Natural killer cell (primary cell): ENCODE measurements at regions not wholly inside any gene's neighbourhood (a gene's known extent, or its start where the extent isn't known, plus 50 kb on each side); places are given as distances from the start of the nearest gene placed in this dataset.

Experiments used
- ATAC-seq, 3 donors: fragments of 150-1000 bp in 2 of 3; fragments of 200-7000 bp in 1 of 3; cut with Tn5 transposase; 1 replicate in 1 of 3; 2 replicates in 2 of 3; pipeline ENCODE4 v1.10.0; 2021; ENCODE audit warnings: mild to moderate bottlenecking in 2 of 3, moderate library complexity in 2 of 3
- DNase-seq, 2 donors: peaks; one replicate each; pipeline versions ENCODE4 v3.0.0 to v3.0.0-alpha.2; 2013 to 2021; ENCODE audit warnings: mixed read lengths in 1 of 2
- H3K27ac ChIP-seq: one replicate; pipeline ENCODE4 v1.5.1; 2013; ENCODE audit warnings: mild to moderate bottlenecking, low read length
- H3K27me3 ChIP-seq: one replicate; pipeline ENCODE4 v1.6.1; 2013; ENCODE audit warnings: low read length; ENCODE audit not compliant: control insufficient read depth, insufficient read depth
- H3K36me3 ChIP-seq: one replicate; pipeline ENCODE4 v1.6.1; 2013; ENCODE audit warnings: low read length; ENCODE audit not compliant: control insufficient read depth, insufficient read depth
- H3K4me1 ChIP-seq: one replicate; pipeline ENCODE4 v1.6.1; 2013; ENCODE audit warnings: low read length; ENCODE audit not compliant: control insufficient read depth, insufficient read depth
- H3K4me3 ChIP-seq: one replicate; pipeline ENCODE4 v1.5.1; 2013; ENCODE audit warnings: low read length
- H3K9me3 ChIP-seq: one replicate; pipeline ENCODE4 v1.6.1; 2013; ENCODE audit warnings: low read length; ENCODE audit not compliant: control insufficient read depth, insufficient read depth
- H3K27ac Mint-ChIP-seq, 2 donors: one replicate each; pipeline ENCODE4 v1.8.0; 2022; ENCODE audit warnings: mild to moderate bottlenecking in 2 of 2, mixed read lengths in 2 of 2, moderate library complexity in 1 of 2
- H3K27me3 Mint-ChIP-seq, 2 donors: one replicate each; pipeline ENCODE4 v1.8.0; 2022; ENCODE audit warnings: low read depth in 2 of 2, mixed read lengths in 2 of 2
- H3K36me3 Mint-ChIP-seq: one replicate; pipeline ENCODE4 v1.8.0; 2022; ENCODE audit warnings: mixed read lengths
- H3K4me1 Mint-ChIP-seq, 2 donors: one replicate each; pipeline ENCODE4 v1.8.0; 2022; ENCODE audit warnings: mixed read lengths in 2 of 2
- H3K4me3 Mint-ChIP-seq: one replicate; pipeline ENCODE4 v1.8.0; 2022; ENCODE audit warnings: mild to moderate bottlenecking, moderate library complexity, mixed read lengths
- H3K9me3 Mint-ChIP-seq, 2 donors: one replicate each; pipeline ENCODE4 v1.8.0; 2022; ENCODE audit warnings: mixed read lengths in 2 of 2
- CTCF ChIP-seq: fragments of 200-600 bp; IDR thresholded peaks from one replicate; pipeline ENCODE4 v1.8.0; 2022; ENCODE audit warnings: antibody characterized with exemption
- WGBS: methylation state at CpG from one replicate; pipeline ENCODE4 v1.1.7; 2013; ENCODE audit warnings: missing lambda C conversion rate; ENCODE audit not compliant: insufficient coverage; 5-methylcytosine and 5-hydroxymethylcytosine counted together
- intact Hi-C: fragments of 100-400 bp; cut with micrococcal nuclease; formaldehyde crosslinking; loops from one replicate; pipeline ENCODE4 v1.14.2; 2022

GRCh38 chr2:106976548-106976947, 90.6 kb upstream of the ST6GAL2 start:
- H3K4me1 ChIP-seq: no peaks in the 10 kb centered on the region
- no peaks in the 10 kb centered on the region for H3K36me3 ChIP-seq
- H3K4me3 ChIP-seq: no peak overlapping the region
- Mint-ChIP-seq H3K4me3 (no peak overlapping the region), H3K9me3 (peaks cover 2 to 4% of the 10 kb centered on the region in 2 donors), H3K27me3 (no peaks in the 10 kb centered on the region), H3K4me1 (no peaks in the 10 kb centered on the region), H3K27ac (no peak overlapping the region), H3K36me3 (no peaks in the 10 kb centered on the region)
- H3K27ac ChIP-seq: no peak overlapping the region
- ATAC-seq (no peak), DNase-seq (no peak)
- intact Hi-C loops: no loop called here
- 73% methylated on average over 6 of the region's 6 CpGs for WGBS
- no peaks in the 10 kb centered on the region for H3K27me3 ChIP-seq
- no peak for TF ChIP-seq CTCF
- H3K9me3 ChIP-seq: peaks cover 3% of the 10 kb centered on the region

GRCh38 chr2:106977717-106978116, 91.8 kb upstream of the ST6GAL2 start:
- no peak for ATAC-seq
- no peak overlapping the region for H3K4me3 Mint-ChIP-seq
- TF ChIP-seq CTCF: no peak

GRCh38 chr2:106978647-106979046, 92.7 kb upstream of the ST6GAL2 start:
- no peaks in the 10 kb centered on the region for H3K4me1 ChIP-seq
- no peak overlapping the region for H3K4me3 Mint-ChIP-seq
- no peaks in the 10 kb centered on the region for H3K36me3 Mint-ChIP-seq
- ATAC-seq: no peak
- intact Hi-C loops: no loop called here
- WGBS: 93% methylated on average over 13 of the region's 13 CpGs
- peaks cover 3% of the 10 kb centered on the region for H3K9me3 ChIP-seq
- H3K9me3 Mint-ChIP-seq: peaks cover 2 to 4% of the 10 kb centered on the region in 2 donors
- H3K27ac Mint-ChIP-seq: no peak overlapping the region
- no peak for TF ChIP-seq CTCF
- H3K27me3 Mint-ChIP-seq: no peaks in the 10 kb centered on the region
- no peak for DNase-seq
- no peaks in the 10 kb centered on the region for H3K36me3 ChIP-seq
- H3K27me3 ChIP-seq: no peaks in the 10 kb centered on the region
- H3K4me1 Mint-ChIP-seq: no peaks in the 10 kb centered on the region
- no peak overlapping the region for H3K27ac ChIP-seq
- no peak overlapping the region for H3K4me3 ChIP-seq

More at GRCh38 chr2:106977717-106978116, 91.8 kb upstream of the ST6GAL2 start:
- Mint-ChIP-seq H3K9me3 (peaks cover 2 to 4% of the 10 kb centered on the region in 2 donors), H3K27ac (no peak overlapping the region), H3K27me3 (no peaks in the 10 kb centered on the region), H3K4me1 (no peaks in the 10 kb centered on the region), H3K36me3 (no peaks in the 10 kb centered on the region)
- Histone ChIP-seq H3K4me3 (no peak overlapping the region), H3K27ac (no peak overlapping the region), H3K4me1 (no peaks in the 10 kb centered on the region), H3K9me3 (peaks cover 3% of the 10 kb centered on the region), H3K36me3 (no peaks in the 10 kb centered on the region), H3K27me3 (no peaks in the 10 kb centered on the region)
- no peak for DNase-seq
- intact Hi-C loops: no loop called here
- 90% methylated on average over 3 of the region's 3 CpGs for WGBS

- Mint-ChIP-seq H3K4me3 (no peak overlapping the region), H3K36me3 (no peaks in the 10 kb centered on the region), H3K4me1 (no peaks in the 10 kb centered on the region), H3K27me3 (no peaks in the 10 kb centered on the region), H3K27ac (no peak overlapping the region), H3K9me3 (peaks cover 6 to 8% of the 10 kb centered on the region in 2 donors)
- Histone ChIP-seq H3K9me3 (peaks cover 3% of the 10 kb centered on the region), H3K27ac (no peak overlapping the region), H3K27me3 (no peaks in the 10 kb centered on the region), H3K4me3 (no peak overlapping the region), H3K4me1 (no peaks in the 10 kb centered on the region), H3K36me3 (no peaks in the 10 kb centered on the region)
- intact Hi-C loops: loop anchor here (10.0 kb wide), 1 partner anchor 193 kb away; no protein-coding TSS in a partner anchor
- DNase-seq (no peak), ATAC-seq (no peak)
- no CpG with 5 or more reads among the region's 1 CpG for WGBS
- TF ChIP-seq CTCF: no peak
Observed at GRCh38 chr2:106981491-106981890, 95.5 kb upstream of the ST6GAL2 start.
